HCT116 (cell line): ENCODE measurements at regions not wholly inside any gene's neighbourhood (a gene's known extent, or its start where the extent isn't known, plus 50 kb on each side); places are given as distances from the start of the nearest gene placed in this dataset.

Source experiments
- CEBPB ChIP-seq: IDR thresholded peaks from 2 replicates; pipeline ENCODE4 v1.6.1; 2012; ENCODE audit warnings: low read depth
- CTCF ChIP-seq, 3 experiments: fragments of 200-600 bp in 1 of 3; sonication (generic) in 1 of 3; IDR thresholded peaks in 2 of 3; conservative IDR thresholded peaks in 1 of 3; 2 replicates each; pipeline ENCODE4 v1.5.1; 2012 to 2017; ENCODE audit warnings: low read depth in 2 of 3, low read length in 2 of 3, antibody characterized with exemption in 1 of 3, borderline replicate concordance in 1 of 3, control low read depth in 1 of 3, mild to moderate bottlenecking in 1 of 3, mixed read lengths in 1 of 3, mixed run types in 1 of 3, moderate library complexity in 1 of 3; ENCODE audit not compliant: insufficient read depth in 1 of 3
- EZH2 ChIP-seq: fragments of 200-600 bp; sonication (generic); IDR thresholded peaks from 2 replicates; pipeline ENCODE4 v1.6.1; 2017; ENCODE audit warnings: antibody characterized with exemption, mixed run types
- MAX ChIP-seq: IDR thresholded peaks from 2 replicates; pipeline ENCODE4 v1.6.1; 2012
- POLR2AphosphoS5 ChIP-seq: IDR thresholded peaks from 2 replicates; pipeline ENCODE4 v1.6.1; 2011; ENCODE audit warnings: mild to moderate bottlenecking, low read depth, low read length, moderate library complexity
- RAD21 ChIP-seq: IDR thresholded peaks from 2 replicates; pipeline ENCODE4 v1.6.1; 2012; ENCODE audit warnings: low read depth, mild to moderate bottlenecking
- YY1 ChIP-seq: IDR thresholded peaks from 2 replicates; pipeline ENCODE4 v1.6.1; 2011; ENCODE audit warnings: low read length, low read depth, moderate library complexity, mild to moderate bottlenecking; ENCODE audit not compliant: insufficient replicate concordance; ENCODE audit errors: extremely low read depth
- ZFX ChIP-seq: fragments of 450-650 bp; IDR thresholded peaks from 2 replicates; pipeline ENCODE4 v1.6.1; 2017
- ZNF274 ChIP-seq: fragments of 200-500 bp; sonication (Bioruptor generic); IDR thresholded peaks from 2 replicates; pipeline ENCODE4 v1.6.1; 2014; ENCODE audit warnings: mild to moderate bottlenecking, low read depth, low read length, inconsistent platforms

- TF ChIP-seq CTCF (IDR thresholded peaks at IDR 0.05 in 2 of 3, conservative IDR thresholded peaks at IDR 0.05 in 1 of 3; ENCODE audit: borderline replicate concordance in 1 of 3, insufficient read depth in 1 of 3, low read depth in 2 of 3, low read length in 2 of 3) (no peak), CEBPB (no peak), MAX (no peak), RAD21 (no peak), ZFX (no peak), EZH2 (no peak), POLR2AphosphoS5 (no peak), YY1 (no peak), ZNF274 (no peak)
Measured at GRCh38 chr2:82317012-82317411, 2012.5 kb upstream of the LRRTM1 start.
